ENCODE measurements at regions not wholly inside any gene's neighbourhood (a gene's known extent, or its start where the extent isn't known, plus 50 kb on each side); places are given as distances from the start of the nearest gene placed in this dataset.
"Not testable (repeated sequence)": the region's sequence is repeated elsewhere in the genome, so short reads cannot be mapped to it uniquely, and the experiment has no call there.

DNA sequence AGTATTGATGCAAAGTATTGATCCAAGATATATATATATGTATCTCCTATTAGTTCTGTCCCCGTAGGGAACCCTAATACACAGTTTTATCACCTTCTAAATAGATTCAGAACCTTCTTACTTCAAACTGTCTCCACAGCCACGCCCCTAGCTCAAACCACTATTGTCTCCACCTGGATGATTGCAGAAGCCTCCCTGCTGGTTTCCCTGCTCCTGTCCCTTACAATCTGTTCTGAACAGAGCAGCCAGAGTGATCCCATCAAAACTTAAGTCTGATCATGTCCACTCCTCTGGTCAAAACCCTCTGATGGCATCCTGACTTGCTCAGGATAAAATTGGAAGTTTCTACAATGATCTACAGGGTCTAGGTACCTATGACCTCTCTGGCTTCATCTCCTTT, 1719.6 kb downstream of the KHDRBS2 start:
- FAIRE-seq; H3K36me3 ChIP-seq (ENCODE audit: control insufficient read depth in 2 of 4, insufficient read depth in 4 of 4, low read length in 3 of 4); POLR2A ChIA-PET (ENCODE audit: partially characterized antibody); H2BK120ac ChIP-seq (replicated peaks; ENCODE audit: low read depth, low read length); H3K9ac ChIP-seq (replicated peaks in 1 of 4; ENCODE audit: extremely low read depth in 1 of 4, low read depth in 3 of 4, low read length in 3 of 4); H3K56ac ChIP-seq (replicated peaks; ENCODE audit: insufficient read length, low read depth, low read length); H3K79me1 ChIP-seq (ENCODE audit: low read depth, low read length); H4K5ac ChIP-seq (ENCODE audit: insufficient read length, low read depth, low read length); H3K79me2 ChIP-seq (ENCODE audit: control insufficient read depth in 1 of 2, insufficient read depth in 2 of 2, low read length in 2 of 2); H3K14ac ChIP-seq (ENCODE audit: insufficient read length); DNase-seq (ENCODE audit: low read depth in 1 of 2, low spot score in 2 of 2); H3K4me3 ChIP-seq (ENCODE audit: extremely low read depth in 1 of 4, insufficient read depth in 2 of 4, low read depth in 3 of 4, low read length in 4 of 4); H3K4ac ChIP-seq (replicated peaks; ENCODE audit: insufficient read length, low read depth, low read length); H4K91ac ChIP-seq (replicated peaks; ENCODE audit: insufficient read length, low read length); H3K23me2 ChIP-seq (ENCODE audit: low read depth, low read length); H4K8ac ChIP-seq (ENCODE audit: extremely low read depth, insufficient read depth, low read length); CTCF ChIA-PET (ENCODE audit: partially characterized antibody); H3K9me3 ChIP-seq (ENCODE audit: insufficient read depth in 2 of 2, low read depth in 1 of 2, low read length in 1 of 2); H2BK15ac ChIP-seq (ENCODE audit: low read length); H2BK12ac ChIP-seq (ENCODE audit: low read depth, low read length); H2BK5ac ChIP-seq (ENCODE audit: low read depth, low read length); H3K27ac ChIP-seq (ENCODE audit: low read depth, low read length); H3K18ac ChIP-seq (ENCODE audit: extremely low read depth, low read length); H2AFZ ChIP-seq (ENCODE audit: low read length); H3K4me1 ChIP-seq (replicated peaks in 1 of 4; ENCODE audit: control insufficient read depth in 3 of 4, insufficient read depth in 4 of 4, low read length in 3 of 4); H2BK20ac ChIP-seq (ENCODE audit: low read length); H3K27me3 ChIP-seq (replicated peaks in 1 of 4; ENCODE audit: control insufficient read depth in 3 of 4, extremely low read depth in 1 of 4, insufficient read depth in 3 of 4, low read length in 3 of 4); H3K4me2 ChIP-seq (ENCODE audit: insufficient read depth in 1 of 2, low read depth in 2 of 2, low read length in 2 of 2); H2AK5ac ChIP-seq (ENCODE audit: low read depth, low read length); H4K20me1 ChIP-seq (replicated peaks in 1 of 2; ENCODE audit: control insufficient read depth in 1 of 2, insufficient read depth in 2 of 2, low read length in 2 of 2); H3K23ac ChIP-seq (ENCODE audit: insufficient read length): not testable (repeated sequence)
- 95% methylated on average over 2 of the region's 2 CpGs; no CpG with 5 or more reads in 1 of the 2 experiments for WGBS, 2 experiments (ENCODE audit: extremely low coverage in 1 of 2, insufficient coverage in 1 of 2, insufficient read length in 1 of 2, insufficient replicate concordance in 2 of 2, low coverage in 1 of 2, low lambda C conversion rate in 2 of 2, missing lambda C conversion rate in 1 of 2)

DNA sequence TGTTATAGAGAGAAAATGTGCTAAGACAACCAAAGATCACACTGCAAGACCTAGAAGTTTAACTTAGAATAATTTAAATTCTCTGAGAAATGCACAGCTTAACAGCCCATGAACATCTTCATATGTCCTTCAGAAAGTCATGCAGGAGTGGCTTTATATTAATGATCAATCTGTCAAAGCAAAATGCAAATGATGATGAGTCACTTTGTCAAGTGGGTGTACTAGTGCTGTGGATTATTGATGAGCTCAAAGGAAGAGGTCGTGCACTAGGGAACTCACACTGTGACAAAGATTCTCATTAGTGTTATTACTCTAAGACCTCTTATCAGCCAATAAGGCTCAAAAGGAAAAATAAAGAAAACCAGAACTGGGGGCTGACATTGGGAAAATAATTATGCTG, 1726.3 kb downstream of the KHDRBS2 start:
- H4K8ac ChIP-seq (ENCODE audit: extremely low read depth, insufficient read depth, low read length); H3K4me2 ChIP-seq (ENCODE audit: insufficient read depth in 1 of 2, low read depth in 2 of 2, low read length in 2 of 2); H3K18ac ChIP-seq (ENCODE audit: extremely low read depth, low read length); H3K14ac ChIP-seq (ENCODE audit: insufficient read length); H2AFZ ChIP-seq (ENCODE audit: low read length); H3K9ac ChIP-seq (replicated peaks in 1 of 4; ENCODE audit: extremely low read depth in 1 of 4, low read depth in 3 of 4, low read length in 3 of 4); H4K20me1 ChIP-seq (replicated peaks in 1 of 2; ENCODE audit: control insufficient read depth in 1 of 2, insufficient read depth in 2 of 2, low read length in 2 of 2); H3K23ac ChIP-seq (ENCODE audit: insufficient read length); H2BK5ac ChIP-seq (ENCODE audit: low read depth, low read length); H3K79me2 ChIP-seq (ENCODE audit: control insufficient read depth in 1 of 2, insufficient read depth in 2 of 2, low read length in 2 of 2); POLR2A ChIA-PET (ENCODE audit: partially characterized antibody); H3K4ac ChIP-seq (replicated peaks; ENCODE audit: insufficient read length, low read depth, low read length); H3K4me1 ChIP-seq (replicated peaks in 1 of 4; ENCODE audit: control insufficient read depth in 3 of 4, insufficient read depth in 4 of 4, low read length in 3 of 4); H3K56ac ChIP-seq (replicated peaks; ENCODE audit: insufficient read length, low read depth, low read length); H3K36me3 ChIP-seq (ENCODE audit: control insufficient read depth in 2 of 4, insufficient read depth in 4 of 4, low read length in 3 of 4); H2AK5ac ChIP-seq (ENCODE audit: low read depth, low read length); H4K5ac ChIP-seq (ENCODE audit: insufficient read length, low read depth, low read length); H3K79me1 ChIP-seq (ENCODE audit: low read depth, low read length); H2BK12ac ChIP-seq (ENCODE audit: low read depth, low read length); H4K91ac ChIP-seq (replicated peaks; ENCODE audit: insufficient read length, low read length); H2BK15ac ChIP-seq (ENCODE audit: low read length); H3K27ac ChIP-seq (ENCODE audit: low read depth, low read length); H3K23me2 ChIP-seq (ENCODE audit: low read depth, low read length); CTCF ChIA-PET (ENCODE audit: partially characterized antibody); H2BK20ac ChIP-seq (ENCODE audit: low read length); H3K4me3 ChIP-seq (ENCODE audit: extremely low read depth in 1 of 4, insufficient read depth in 2 of 4, low read depth in 3 of 4, low read length in 4 of 4); H2BK120ac ChIP-seq (replicated peaks; ENCODE audit: low read depth, low read length); H3K9me3 ChIP-seq (ENCODE audit: insufficient read depth in 2 of 2, low read depth in 1 of 2, low read length in 1 of 2); DNase-seq (ENCODE audit: low read depth in 1 of 2, low spot score in 2 of 2); H3K27me3 ChIP-seq (replicated peaks in 1 of 4; ENCODE audit: control insufficient read depth in 3 of 4, extremely low read depth in 1 of 4, insufficient read depth in 3 of 4, low read length in 3 of 4); FAIRE-seq: not testable (repeated sequence)
- WGBS, 2 experiments (ENCODE audit: extremely low coverage in 1 of 2, insufficient coverage in 1 of 2, insufficient read length in 1 of 2, insufficient replicate concordance in 2 of 2, low coverage in 1 of 2, low lambda C conversion rate in 2 of 2, missing lambda C conversion rate in 1 of 2), result 50% methylated on average over 1 of the region's 1 CpG; no CpG with 5 or more reads in 1 of the 2 experiments

All from H1 (cell line).